NCI-H2081 (cell line): ENCODE measurements at regions not wholly inside any gene's neighbourhood (a gene's known extent, or its start where the extent isn't known, plus 50 kb on each side); places are given as distances from the start of the nearest gene placed in this dataset.
A peak's percentile ranks its signal among the peaks of the same experiment; 100 is the strongest.
"Not testable (repeated sequence)": the region's sequence is repeated elsewhere in the genome, so short reads cannot be mapped to it uniquely, and the experiment has no call there.

Experiments used
- DNase-seq, 2 experiments: peaks; one replicate each; lab custom pipeline; 2025; lab: John Stamatoyannopoulos, UW

- no peak for DNase-seq
Measured at GRCh38 chr4:52372747-52373146, 286.4 kb downstream of the USP46 start.

DNA sequence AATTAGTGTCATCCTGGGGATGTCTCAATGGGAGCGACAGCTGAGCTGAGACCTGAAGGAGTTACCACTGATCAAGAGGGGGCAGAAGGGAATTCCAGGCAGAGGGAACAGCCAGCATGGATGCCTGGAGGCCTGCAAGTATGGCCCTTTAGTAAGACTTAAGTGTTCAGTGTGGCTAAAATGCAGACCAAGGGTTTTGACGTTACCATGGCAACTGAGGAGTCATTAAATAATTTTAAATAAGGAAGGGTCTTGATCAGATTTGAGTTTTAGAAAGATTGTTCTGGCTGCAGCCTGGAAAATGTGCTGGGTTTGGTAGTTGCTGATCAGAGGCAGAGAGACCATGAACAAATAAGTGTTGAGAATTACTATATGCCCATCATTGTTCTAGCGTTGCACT, 285.5 kb downstream of the USP46 start:
- no peak for DNase-seq

- DNase-seq = no peak
Measured at GRCh38 chr4:52374877-52375276, 284.2 kb downstream of the USP46 start.

DNA sequence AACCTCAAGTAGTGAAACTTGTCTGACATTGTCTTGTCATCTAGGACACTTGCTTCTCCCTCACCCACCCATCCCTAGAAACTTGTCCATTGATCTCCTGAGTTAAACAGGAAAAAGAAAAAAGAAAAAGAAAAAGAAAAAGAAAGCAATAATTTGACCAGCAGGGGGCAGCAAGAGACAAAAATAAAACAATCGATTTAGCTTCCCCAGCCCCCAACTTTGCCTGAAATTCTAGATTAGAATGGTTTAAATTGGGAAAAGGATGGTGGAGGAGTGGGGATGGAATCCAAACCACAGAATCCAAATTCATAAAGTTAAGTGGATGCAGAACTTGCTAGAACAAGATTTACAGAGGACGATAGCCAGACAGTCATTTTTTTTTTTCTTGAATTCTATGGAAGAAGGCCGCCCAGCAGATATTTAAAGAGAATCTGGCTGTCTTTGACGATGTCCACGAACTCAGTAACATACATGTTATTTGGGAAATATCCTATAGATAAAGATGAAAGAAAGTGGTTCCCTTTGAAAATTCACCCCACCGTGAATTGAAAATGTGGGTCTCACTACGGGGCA, 282.9 kb downstream of the USP46 start:
- peak; percentile 30 to 51 for DNase-seq

GRCh38 chr4:52377563-52377962, 281.5 kb downstream of the USP46 start:
- DNase-seq = no peak

DNA sequence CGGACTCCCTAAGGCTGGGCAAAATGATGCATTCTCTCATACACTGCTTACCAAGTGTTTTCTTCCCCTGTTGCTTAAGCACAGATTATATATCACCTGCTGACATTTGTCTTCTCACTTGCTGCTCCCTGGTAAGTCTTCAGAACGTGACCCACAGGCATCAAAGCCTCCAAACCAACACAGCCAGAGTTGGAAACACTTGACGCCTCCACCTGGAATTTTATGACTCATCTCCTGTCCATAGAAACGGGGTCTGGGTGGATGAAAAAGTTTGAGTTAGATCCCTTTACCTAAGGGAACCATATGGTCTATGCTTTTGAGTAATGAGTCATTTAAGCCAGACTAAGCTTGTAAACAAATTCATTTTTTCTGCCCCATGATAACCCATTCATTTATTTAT, 251.6 kb downstream of the USP46 start:
- DNase-seq = no peak

GRCh38 chr4:52408032-52408431, 251.1 kb downstream of the USP46 start:
- DNase-seq = no peak

- no peak for DNase-seq
Measured at GRCh38 chr4:52408471-52408870, 250.6 kb downstream of the USP46 start.

DNA sequence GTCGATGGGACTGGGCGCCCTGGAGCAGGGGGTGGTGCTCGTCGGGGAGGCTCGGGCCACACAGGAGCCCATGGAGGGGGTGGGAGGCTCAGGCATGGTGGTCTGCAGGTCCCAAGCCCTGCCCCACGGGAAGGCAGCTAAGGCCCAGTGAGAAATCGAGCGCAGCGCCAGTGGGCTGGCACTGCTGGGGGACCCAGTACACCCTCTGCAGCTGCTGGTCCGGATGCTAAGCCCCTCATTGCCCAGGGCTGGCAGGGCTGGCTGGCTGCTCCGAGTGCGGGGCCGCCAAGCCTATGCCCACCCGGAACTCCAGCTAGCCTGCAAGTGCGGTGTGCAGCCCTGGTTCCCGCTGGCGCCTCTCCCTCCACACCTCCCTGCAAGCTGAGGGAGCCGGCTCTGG, 249.3 kb downstream of the USP46 start:
- not testable (repeated sequence) for DNase-seq

DNA sequence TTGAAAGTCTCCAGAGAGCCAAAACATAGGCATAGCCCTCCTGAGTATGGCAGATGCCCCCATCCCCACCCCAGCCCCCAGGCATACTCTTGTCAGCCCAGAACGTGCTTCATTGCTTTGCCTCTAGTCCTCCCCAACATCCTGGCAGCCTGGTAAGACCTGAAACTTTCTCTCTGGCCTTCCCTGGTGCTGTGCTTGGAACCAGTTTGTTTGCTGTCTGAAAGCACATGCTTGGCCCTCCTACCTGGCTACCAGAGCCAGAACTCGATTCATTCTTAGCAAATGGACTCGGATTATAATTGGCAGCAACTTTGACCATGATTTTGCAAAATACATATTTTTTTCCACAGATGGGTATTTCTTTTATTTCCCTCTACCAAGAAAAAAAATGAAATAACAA, 248.1 kb downstream of the USP46 start:
- no peak for DNase-seq

- DNase-seq = no peak
Measured at GRCh38 chr4:52420330-52420729, 238.8 kb downstream of the USP46 start.

- DNase-seq = no peak
Measured at GRCh38 chr4:52421811-52422213, 237.3 kb downstream of the USP46 start.

DNA sequence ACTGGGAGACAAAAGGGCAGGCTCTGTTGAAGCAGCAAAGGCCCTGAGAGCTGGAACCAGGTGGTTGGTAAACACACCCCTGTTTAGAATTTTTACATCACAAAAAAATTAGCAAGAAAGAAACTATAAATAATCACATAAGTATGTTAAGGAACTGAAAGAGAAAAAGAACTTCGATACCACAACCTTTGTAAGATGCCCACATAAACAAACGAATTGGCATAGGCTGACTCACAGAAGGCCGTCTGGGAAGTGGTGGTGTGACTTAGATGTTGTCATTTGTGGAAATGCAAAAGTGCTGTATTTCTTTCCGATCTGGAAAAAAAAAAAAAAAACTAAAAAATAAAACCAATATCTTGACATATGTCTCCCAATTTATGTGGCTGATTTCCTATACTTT, 235.1 kb downstream of the USP46 start:
- DNase-seq = no peak

DNA sequence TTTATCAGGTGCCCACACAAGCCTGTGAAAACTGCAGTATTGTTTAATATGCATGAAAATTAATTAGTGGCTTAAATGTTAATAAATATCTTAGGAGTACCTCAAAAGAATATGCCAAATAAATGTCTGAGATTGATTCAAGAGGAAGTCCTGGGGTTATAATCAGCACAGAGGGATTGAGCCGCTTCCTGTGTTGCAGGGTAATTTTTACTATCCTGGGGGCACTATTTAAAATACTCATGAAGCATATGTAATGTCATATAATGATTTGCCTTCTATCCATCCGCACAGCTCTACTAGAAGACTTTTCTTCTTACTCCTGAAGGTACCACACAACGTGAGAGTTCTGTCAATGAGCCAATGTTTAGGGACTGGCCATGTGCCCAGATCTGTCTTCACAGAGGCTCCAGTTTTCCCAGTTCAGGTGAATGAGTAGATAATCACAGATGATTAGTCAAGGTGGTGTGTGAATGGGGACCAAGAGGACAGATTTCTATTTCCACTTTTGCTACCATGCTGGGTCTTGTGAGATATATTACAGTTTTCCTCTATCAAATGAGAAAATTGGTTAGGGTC, 233.3 kb downstream of the USP46 start:
- peak; percentile 73 to 94 for DNase-seq

- DNase-seq = no peak
Measured at GRCh38 chr4:52431410-52431809, 227.7 kb downstream of the USP46 start.

- no peak for DNase-seq
Measured at GRCh38 chr4:52431869-52432268, 227.2 kb downstream of the USP46 start.

GRCh38 chr4:52442524-52442923, 216.6 kb downstream of the USP46 start:
- not testable (repeated sequence) for DNase-seq

DNA sequence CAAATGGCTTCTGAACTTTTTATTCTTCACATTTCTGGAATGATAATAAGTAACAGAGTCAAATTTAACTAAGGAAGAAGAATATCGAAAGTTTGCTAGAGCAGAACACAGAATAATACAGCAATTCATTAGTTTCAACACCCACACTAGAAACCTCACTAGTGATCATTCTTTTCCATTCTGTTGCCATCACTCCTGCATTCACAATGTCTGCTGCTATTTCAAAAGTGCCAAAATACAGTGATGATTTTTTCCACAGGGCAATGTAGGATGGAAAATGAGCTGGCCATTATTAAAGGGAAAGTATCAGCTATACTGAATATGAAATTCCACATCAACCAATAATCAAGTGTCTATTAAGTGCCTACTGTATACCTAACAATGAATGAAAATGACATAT, 186.7 kb downstream of the USP46 start:
- no peak for DNase-seq

- DNase-seq = no peak
Measured at GRCh38 chr4:52477191-52477780, 181.8 kb downstream of the USP46 start.

DNA sequence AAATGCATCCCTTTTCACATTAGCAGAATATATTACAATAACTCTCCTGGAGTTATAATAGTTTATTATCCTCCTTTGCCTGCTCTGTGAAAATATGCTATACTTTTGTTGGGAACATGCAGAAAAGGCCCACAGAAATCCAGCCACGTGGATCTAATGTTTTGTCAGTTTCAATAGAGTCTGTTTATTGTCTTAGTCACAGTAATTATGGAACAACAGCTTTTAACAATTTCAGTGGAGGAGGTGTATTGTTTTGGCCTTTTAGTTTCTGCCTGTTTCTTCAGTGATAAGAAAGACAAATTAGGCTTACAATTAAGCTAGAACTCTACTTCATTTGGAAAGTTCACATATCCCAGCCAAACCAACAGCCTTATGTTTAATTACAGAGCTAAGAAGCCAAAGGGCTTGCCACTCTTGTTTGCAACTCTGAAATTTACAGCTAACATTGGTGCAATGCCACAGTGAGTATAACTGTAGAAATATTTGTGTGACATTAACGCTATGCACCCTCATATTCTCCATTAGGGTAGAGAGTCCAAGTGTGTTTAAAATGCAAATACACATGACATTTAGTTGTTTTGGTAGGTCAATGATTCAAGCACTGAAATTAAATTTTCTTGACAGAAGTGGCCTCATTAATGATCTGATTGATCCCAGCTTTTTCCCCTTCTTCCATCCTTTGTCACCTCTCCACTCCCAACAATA, 175.8 kb downstream of the USP46 start:
- DNase-seq = no peak

DNA sequence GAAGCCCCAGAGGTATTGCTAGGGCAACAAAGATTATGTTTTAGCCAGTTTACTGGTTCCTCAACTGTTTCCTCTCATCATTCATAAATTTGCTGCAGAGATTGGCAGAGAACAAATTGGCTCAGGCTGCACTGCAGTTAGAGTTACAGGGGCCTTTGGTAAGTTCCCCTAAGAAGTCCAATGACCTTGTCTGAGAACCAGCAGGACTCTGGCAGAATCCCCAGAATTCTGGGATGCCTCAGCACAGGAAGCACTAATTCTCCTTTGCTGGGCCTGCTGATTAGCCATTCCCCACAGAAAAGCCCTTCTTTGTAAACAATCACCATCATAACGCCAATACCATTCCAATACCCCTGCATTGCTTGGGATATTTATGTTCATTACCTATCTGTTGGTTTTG, 151.3 kb downstream of the USP46 start:
- peak in 1 of 2 experiments; percentile 23 for DNase-seq

DNA sequence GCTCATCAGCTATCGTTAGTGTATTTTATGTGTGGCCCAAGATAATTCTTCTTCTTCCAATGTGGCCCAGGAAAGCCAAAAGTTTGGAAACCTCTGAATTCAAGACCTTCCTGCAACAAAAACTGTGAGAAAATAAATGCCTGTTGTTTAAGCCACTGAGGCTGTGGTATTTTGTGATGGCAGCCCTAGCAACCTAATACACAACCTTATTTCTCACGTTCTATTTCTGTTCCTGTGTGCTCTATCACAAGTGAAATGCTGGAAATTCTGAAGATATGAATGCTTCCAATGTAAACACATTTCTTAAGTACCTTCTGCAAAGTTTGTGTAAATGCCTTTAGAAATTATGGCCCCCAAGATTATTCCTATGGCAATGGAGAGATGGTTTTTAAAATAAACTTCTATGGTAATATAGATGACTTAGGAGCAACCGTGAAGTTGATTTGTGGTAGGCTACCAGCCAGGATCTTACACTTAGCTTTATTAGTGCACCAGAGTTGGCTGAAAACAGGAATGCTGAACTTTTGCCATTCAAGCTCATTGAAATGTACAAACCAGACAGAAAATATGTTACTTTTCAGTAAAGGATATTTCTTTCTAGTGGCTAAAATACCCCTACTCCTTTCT, 148.0 kb downstream of the USP46 start:
- no peak for DNase-seq

GRCh38 chr4:52511825-52512224, 147.3 kb downstream of the USP46 start:
- DNase-seq = no peak
